GM21367 (cell line): ENCODE measurements at regions not wholly inside any gene's neighbourhood (a gene's known extent, or its start where the extent isn't known, plus 50 kb on each side); places are given as distances from the start of the nearest gene placed in this dataset.

Experiments
- ATAC-seq: cut with Tn5 transposase; IDR thresholded peaks from one replicate; pipeline ENCODE4 v1.9.1; 2021; ENCODE audit not compliant: unreplicated experiment

GRCh38 chr4:62288808-62289541 is 1088.8 kb downstream of the ADGRL3 start:
- ATAC-seq, result no peak

DNA sequence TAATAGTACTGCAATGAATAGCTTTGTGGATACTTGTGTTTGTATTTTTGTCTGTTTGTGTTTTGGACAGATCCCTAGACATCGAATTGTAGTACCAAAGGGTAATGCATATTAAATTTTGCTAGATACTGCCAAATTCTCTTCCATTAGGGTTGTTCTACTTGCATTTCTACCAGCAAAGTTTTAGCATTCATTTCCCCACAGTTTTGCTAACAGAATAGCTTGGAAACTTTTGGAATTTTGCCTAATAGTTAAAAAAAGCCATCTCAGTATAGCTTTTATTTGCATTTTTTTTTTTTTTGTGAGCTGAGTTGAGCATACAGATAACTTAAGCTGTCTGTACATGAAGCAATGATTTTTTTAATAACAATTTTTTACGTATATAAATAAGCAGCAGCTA is 1084.9 kb downstream of the ADGRL3 start:
- ATAC-seq, result no peak

GRCh38 chr4:62279689-62280088 is 1079.6 kb downstream of the ADGRL3 start:
- ATAC-seq, result no peak

GRCh38 chr4:62275470-62275869 is 1075.3 kb downstream of the ADGRL3 start:
- ATAC-seq, result no peak

DNA sequence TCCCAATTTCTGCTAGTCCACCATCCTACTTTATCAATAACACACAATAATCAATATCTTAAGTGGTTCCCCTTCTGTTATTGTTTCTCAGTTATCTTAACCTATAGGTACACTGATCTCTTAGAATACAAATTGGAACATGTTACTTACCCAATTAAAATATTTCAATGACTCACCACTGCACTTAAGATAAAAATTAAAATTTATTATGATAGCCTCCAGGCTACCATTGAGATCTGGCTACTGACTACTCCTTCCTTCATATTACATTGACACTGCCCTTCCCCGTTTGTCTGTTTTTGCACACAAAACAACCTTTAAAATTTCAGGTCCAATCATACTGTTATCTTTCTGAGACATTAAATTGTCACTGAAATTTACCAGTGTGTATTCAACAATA is 1074.7 kb downstream of the ADGRL3 start:
- ATAC-seq, result no peak

GRCh38 chr4:62271107-62271506 is 1071.0 kb downstream of the ADGRL3 start:
- no peak for ATAC-seq

DNA sequence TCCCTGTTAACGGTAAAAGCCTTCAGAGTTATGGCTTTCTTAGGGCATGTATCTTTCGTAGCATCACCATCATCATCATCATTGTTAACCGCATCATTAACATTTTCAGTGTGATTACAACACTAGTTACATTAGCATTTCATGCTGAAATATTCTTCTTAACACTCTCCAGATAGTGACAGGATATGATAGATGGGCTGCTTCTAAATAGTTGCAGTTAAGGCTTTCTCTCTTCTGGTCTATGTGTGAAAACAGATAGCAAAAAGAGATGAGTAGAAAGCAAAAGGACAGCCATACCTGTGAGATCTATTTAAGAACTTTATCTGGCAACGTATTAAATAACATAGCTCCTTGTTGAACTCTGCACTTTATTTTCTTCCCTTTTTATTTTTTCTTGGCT is 1069.8 kb downstream of the ADGRL3 start:
- ATAC-seq, result no peak

GRCh38 chr4:62263454-62263853 is 1063.3 kb downstream of the ADGRL3 start:
- ATAC-seq, result no peak

GRCh38 chr4:62262676-62263075 is 1062.5 kb downstream of the ADGRL3 start:
- no peak for ATAC-seq

GRCh38 chr4:62260254-62260653 is 1060.1 kb downstream of the ADGRL3 start:
- ATAC-seq, result no peak

- no peak for ATAC-seq
Observed at GRCh38 chr4:62256479-62256878, 1056.4 kb downstream of the ADGRL3 start.

GRCh38 chr4:62252728-62253127 is 1052.6 kb downstream of the ADGRL3 start:
- no peak for ATAC-seq

DNA sequence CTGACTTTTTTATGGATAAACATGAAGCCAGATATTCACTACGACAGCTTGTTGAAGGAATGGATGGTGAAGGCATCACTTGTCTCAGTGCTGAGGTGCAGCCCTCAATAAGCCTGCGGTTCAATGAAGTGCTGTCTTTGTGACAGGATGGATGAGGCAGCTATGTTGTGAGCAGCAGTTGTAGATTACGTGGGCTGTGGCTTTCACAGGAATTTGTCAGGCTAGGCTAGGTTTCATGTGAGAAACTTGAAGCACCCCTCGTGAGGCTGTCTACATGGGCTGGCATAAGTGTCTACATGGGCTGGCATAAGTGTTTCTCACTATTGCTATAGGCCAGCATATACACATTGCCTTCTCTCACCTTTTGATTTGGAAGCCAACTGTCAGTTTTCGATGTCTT is 1050.0 kb downstream of the ADGRL3 start:
- ATAC-seq, result no peak

DNA sequence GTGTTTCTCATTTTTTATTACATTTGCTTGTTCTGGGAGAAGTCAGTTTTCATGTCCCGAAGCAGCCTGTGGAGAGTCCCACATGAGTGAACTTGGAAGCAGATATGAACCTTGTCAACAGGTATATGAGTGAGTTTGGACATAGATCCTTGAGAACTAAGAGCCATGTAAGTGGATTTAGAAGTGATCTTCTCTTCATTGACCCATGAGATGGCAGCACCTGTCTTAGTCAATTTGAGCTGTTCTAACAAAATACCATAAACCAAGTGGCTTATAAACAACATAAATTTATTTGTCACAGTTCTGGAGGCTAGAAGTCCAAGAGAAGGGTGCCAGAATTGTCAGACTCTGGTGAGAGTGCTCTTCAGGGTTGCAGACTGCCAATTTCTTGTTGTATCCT is 1043.8 kb downstream of the ADGRL3 start:
- ATAC-seq, result no peak

- ATAC-seq, result no peak
Observed at GRCh38 chr4:62235911-62236310, 1035.8 kb downstream of the ADGRL3 start.

- no peak for ATAC-seq
Observed at GRCh38 chr4:62232814-62233213, 1032.7 kb downstream of the ADGRL3 start.

GRCh38 chr4:62231994-62232393 is 1031.9 kb downstream of the ADGRL3 start:
- no peak for ATAC-seq

DNA sequence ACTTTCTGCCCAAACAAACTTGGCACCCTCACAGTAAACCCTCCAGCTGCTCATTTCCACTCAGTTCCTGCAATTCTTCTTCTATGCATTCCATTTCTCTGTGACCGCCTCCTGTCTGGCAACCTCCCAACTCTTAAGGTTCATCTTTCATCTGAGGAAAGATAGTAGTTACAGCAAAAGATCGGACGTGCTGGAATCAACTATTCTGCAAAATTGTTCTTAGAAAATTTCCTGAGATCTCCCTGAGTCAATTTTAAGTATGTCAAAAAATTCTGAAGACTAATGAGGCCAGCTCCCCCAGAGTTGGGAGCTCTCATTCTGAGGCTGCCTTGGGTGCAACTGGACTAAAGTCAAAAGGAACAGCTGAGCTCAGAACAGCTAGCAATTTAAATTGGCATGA is 1026.0 kb downstream of the ADGRL3 start:
- no peak for ATAC-seq

DNA sequence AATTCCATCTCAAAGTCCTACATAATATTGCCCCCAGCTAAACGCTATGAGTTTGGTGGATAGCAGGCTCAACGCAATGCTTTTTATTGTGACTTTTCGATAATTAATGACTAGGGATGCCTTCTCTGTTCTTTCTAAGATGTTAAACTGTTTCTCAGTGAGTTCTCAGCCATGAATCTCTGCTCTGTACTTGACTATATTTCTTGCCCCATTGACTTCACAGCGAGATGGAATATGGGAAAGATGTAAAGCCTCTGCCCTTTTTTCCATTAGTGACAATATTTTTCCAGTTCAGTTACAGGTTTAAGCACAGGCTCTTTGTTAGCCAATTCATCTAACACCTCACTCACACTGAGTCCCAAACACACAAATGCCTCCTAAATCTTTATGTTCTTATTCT is 1022.0 kb downstream of the ADGRL3 start:
- no peak for ATAC-seq

DNA sequence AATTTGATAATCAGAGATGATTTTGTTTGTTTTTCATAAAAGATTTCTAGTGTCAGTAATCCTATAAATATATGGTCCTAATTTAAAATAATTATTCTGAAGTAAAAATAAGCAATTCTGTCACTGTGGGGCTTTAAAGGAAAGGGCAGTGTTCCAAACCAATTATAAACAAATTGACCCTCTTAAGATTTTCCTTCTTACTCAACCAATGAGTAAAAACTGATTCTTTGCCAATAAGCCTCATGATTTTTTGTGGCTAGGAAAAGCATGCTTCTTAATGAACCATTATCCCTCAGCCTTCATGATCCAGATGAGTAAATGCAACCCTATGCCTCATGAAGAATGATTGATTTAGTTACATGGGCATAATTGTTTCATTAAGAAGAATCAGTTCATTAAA is 1010.4 kb downstream of the ADGRL3 start:
- ATAC-seq, result no peak

GRCh38 chr4:62209757-62210485 is 1009.8 kb downstream of the ADGRL3 start:
- ATAC-seq, result no peak

- no peak for ATAC-seq
Observed at GRCh38 chr4:62208921-62209320, 1008.8 kb downstream of the ADGRL3 start.

DNA sequence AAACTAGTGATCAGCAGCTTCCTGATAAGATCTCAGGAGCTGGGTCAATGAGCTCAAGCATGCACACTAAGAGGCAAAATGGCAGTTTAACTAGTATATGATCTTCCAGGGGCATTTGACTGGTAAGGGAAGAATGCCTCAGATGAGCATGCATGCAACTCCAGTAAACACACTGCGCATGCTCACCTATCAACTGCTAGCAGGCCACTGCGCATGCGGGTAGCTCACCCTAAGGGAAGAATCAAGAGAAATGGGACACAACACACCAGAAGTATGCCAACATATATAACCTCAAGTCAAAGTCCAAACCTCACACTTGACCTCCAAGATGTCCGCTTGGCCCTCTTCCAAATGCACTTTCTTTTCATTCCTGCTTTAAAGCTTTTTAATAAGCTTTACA is 1004.0 kb downstream of the ADGRL3 start:
- no peak for ATAC-seq
